GM06990 (cell line): ENCODE measurements at regions not wholly inside any gene's neighbourhood (a gene's known extent, or its start where the extent isn't known, plus 50 kb on each side); places are given as distances from the start of the nearest gene placed in this dataset.
"Not testable (repeated sequence)": the region's sequence is repeated elsewhere in the genome, so short reads cannot be mapped to it uniquely, and the experiment has no call there.

Experiments
- DNase-seq: peaks from one replicate; pipeline ENCODE4 v3.0.0-alpha.2; 2011; ENCODE audit not compliant: insufficient read length; ENCODE audit errors: extremely low read depth
- H3K27me3 ChIP-seq: replicated peaks from 2 replicates; pipeline ENCODE4 v1.6.0; 2011; ENCODE audit warnings: low read length; ENCODE audit not compliant: control insufficient read depth, insufficient read depth
- H3K36me3 ChIP-seq: 2 replicates; pipeline ENCODE4 v1.5.1; 2011; ENCODE audit warnings: low read length; ENCODE audit not compliant: control insufficient read depth, insufficient read depth
- H3K4me3 ChIP-seq: replicated peaks from 2 replicates; pipeline ENCODE4 v1.5.1; 2011; ENCODE audit warnings: low read depth, mild to moderate bottlenecking, control low read depth, low read length
- CTCF ChIP-seq: IDR thresholded peaks from 2 replicates; pipeline ENCODE4 v1.5.1; 2011; ENCODE audit warnings: low read length, control low read depth, mild to moderate bottlenecking, inconsistent platforms; ENCODE audit not compliant: insufficient read depth, poor library complexity, severe bottlenecking

GRCh38 chr1:176323472-176323871, 116.4 kb upstream of the COP1 start:
- H3K27me3 ChIP-seq, result no peaks in the 10 kb centered on the region
- H3K4me3 ChIP-seq, result no peak overlapping the region
- no peak for DNase-seq
- no peaks in the 10 kb centered on the region for H3K36me3 ChIP-seq
- TF ChIP-seq CTCF, result no peak

- TF ChIP-seq CTCF, result no peak
- DNase-seq, result no peak
Measured at GRCh38 chr1:176315519-176316220, 108.6 kb upstream of the COP1 start.

GRCh38 chr1:176296602-176297001, 89.5 kb upstream of the COP1 start:
- not testable (repeated sequence) for H3K36me3 ChIP-seq, H3K4me3 ChIP-seq, DNase-seq, H3K27me3 ChIP-seq

More at GRCh38 chr1:176315519-176316220, 108.6 kb upstream of the COP1 start:
- Histone ChIP-seq H3K27me3 (no peaks in the 10 kb centered on the region), H3K4me3 (no peak overlapping the region), H3K36me3 (no peaks in the 10 kb centered on the region)

DNA sequence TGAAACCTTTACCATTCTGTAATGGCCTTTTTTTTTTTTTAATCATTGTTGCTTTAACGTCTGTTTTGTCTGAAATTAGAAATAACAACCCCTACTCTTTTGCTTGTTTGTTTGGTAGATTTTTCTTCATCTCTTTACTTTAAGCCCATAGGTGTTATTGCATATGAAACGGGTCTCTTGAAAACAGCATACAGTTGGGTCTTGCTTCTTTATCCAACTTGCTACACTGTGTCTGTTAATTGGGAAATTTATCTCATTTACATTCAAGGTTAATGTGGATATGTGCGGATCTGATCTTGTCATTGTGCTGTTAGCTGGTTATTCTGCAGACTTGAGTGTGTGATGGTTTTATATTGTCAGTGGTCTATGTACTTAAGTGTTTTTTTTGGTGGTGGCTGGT, 78.9 kb upstream of the COP1 start:
- no peak for TF ChIP-seq CTCF
- H3K27me3 ChIP-seq, result no peaks in the 10 kb centered on the region
- no peak for DNase-seq
- no peaks in the 10 kb centered on the region for H3K36me3 ChIP-seq
- no peak overlapping the region for H3K4me3 ChIP-seq

DNA sequence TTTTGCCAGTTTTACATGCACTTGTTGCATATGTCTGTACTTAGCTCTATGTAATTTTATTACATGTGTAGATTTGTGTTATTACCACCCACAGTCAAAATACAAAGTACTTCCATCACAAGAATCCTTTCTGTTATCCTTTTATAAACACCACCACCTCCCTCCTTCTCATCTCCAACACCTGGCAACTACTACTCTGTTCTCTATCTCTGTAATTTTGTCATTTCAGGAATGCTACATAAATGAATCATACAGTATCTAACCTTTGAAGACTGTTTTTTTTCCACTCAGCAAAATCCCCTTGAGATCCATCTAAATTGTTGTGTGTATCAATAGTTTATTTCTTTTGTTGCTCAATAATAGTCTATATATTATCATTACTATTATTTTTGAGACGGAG, 64.5 kb upstream of the COP1 start:
- no peaks in the 10 kb centered on the region for H3K27me3 ChIP-seq
- H3K4me3 ChIP-seq, result no peak overlapping the region
- no peak for TF ChIP-seq CTCF
- DNase-seq, result no peak
- no peaks in the 10 kb centered on the region for H3K36me3 ChIP-seq
